Left kidney (tissue), 1 donor: ENCODE measurements at regions not wholly inside any gene's neighbourhood (a gene's known extent, or its start where the extent isn't known, plus 50 kb on each side); places are given as distances from the start of the nearest gene placed in this dataset.
A peak's percentile ranks its signal among the peaks of the same experiment; 100 is the strongest.

Experiments used
- DNase-seq: peaks from one replicate; pipeline ENCODE4 v3.0.0-alpha.2; 2013

GRCh38 chr2:164439885-164440284 is 181.4 kb downstream of the GRB14 start:
- DNase-seq: no peak

GRCh38 chr2:164439235-164439634 is 182.0 kb downstream of the GRB14 start:
- DNase-seq: no peak

GRCh38 chr2:164438490-164439205 is 182.6 kb downstream of the GRB14 start:
- DNase-seq: no peak

GRCh38 chr2:164436131-164436530 is 185.2 kb downstream of the GRB14 start:
- no peak for DNase-seq

- DNase-seq: peak; percentile 37
Measured at GRCh38 chr2:164430166-164430783, 191.0 kb downstream of the GRB14 start.

- DNase-seq: no peak
Measured at GRCh38 chr2:164429354-164429753, 191.9 kb downstream of the GRB14 start.

GRCh38 chr2:164427111-164427510 is 194.2 kb downstream of the GRB14 start:
- no peak for DNase-seq

- no peak for DNase-seq
Measured at GRCh38 chr2:164420787-164421186, 200.5 kb downstream of the GRB14 start.

- DNase-seq: no peak
Measured at GRCh38 chr2:164412831-164413230, 208.5 kb downstream of the GRB14 start.

- DNase-seq: no peak
Measured at GRCh38 chr2:164389411-164389810, 231.9 kb downstream of the GRB14 start.

GRCh38 chr2:164388511-164388910 is 232.8 kb downstream of the GRB14 start:
- peak; percentile 3 for DNase-seq

- no peak for DNase-seq
Measured at GRCh38 chr2:164386231-164386630, 235.1 kb downstream of the GRB14 start.

GRCh38 chr2:164384434-164384833 is 236.8 kb downstream of the GRB14 start:
- no peak for DNase-seq

GRCh38 chr2:164371916-164372315 is 249.4 kb downstream of the GRB14 start:
- no peak for DNase-seq

GRCh38 chr2:164369366-164369765 is 251.9 kb downstream of the GRB14 start:
- DNase-seq: no peak

GRCh38 chr2:164368896-164369295 is 252.4 kb downstream of the GRB14 start:
- DNase-seq: no peak

GRCh38 chr2:164363646-164364045 is 257.6 kb downstream of the GRB14 start:
- DNase-seq: no peak

- no peak for DNase-seq
Measured at GRCh38 chr2:164351536-164351935, 269.7 kb downstream of the GRB14 start.

- DNase-seq: no peak
Measured at GRCh38 chr2:164335947-164336346, 285.3 kb downstream of the GRB14 start.

- no peak for DNase-seq
Measured at GRCh38 chr2:164335128-164335527, 286.2 kb downstream of the GRB14 start.

GRCh38 chr2:164328310-164328709 is 293.0 kb downstream of the GRB14 start:
- DNase-seq: no peak

GRCh38 chr2:164323978-164324377 is 297.3 kb downstream of the GRB14 start:
- DNase-seq: no peak

- no peak for DNase-seq
Measured at GRCh38 chr2:164314148-164314547, 307.1 kb downstream of the GRB14 start.

- DNase-seq: no peak
Measured at GRCh38 chr2:164306872-164307271, 314.4 kb downstream of the GRB14 start.
